ENCODE measurements at regions not wholly inside any gene's neighbourhood (a gene's known extent, or its start where the extent isn't known, plus 50 kb on each side); places are given as distances from the start of the nearest gene placed in this dataset.

GRCh38 chr2:120403676-120404075 is 57.7 kb downstream of the INHBB start:
- no peak overlapping the region for H3K27ac ChIP-seq (ENCODE audit: extremely low read length, insufficient read depth, low read length)
- no peak overlapping the region for H3K9ac ChIP-seq (ENCODE audit: insufficient read depth, low read depth, low read length)
- no TSS peak for BruUV-seq (replicated peaks)
- no peak overlapping the region for H3K4me2 ChIP-seq (ENCODE audit: low read depth, low read length)
- H2AFZ ChIP-seq (ENCODE audit: low read length) = no peak overlapping the region
- WGBS (ENCODE audit: low lambda C conversion rate) = 27% methylated on average over 5 of the region's 5 CpGs
- intact Hi-C loops (cut with micrococcal nuclease; ENCODE audit: unreplicated experiment) = no loop called here
- DNase-seq (ENCODE audit: low spot score) (no peak), ATAC-seq (no peak), FAIRE-seq (no peak)
- ChIA-PET CTCF (ENCODE audit: low intra/inter-chr PET ratio, low total read pairs) (no interaction called here), POLR2A (interaction anchor here (2.3 kb wide), 1 partner anchor 62 kb away, joined by 5 read pairs; no protein-coding TSS in a partner anchor)
- H3K9me3 ChIP-seq (ENCODE audit: low read length) = no peaks in the 10 kb centered on the region
- no peaks in the 10 kb centered on the region for H3K36me3 ChIP-seq (replicated peaks in 1 of 2; ENCODE audit: control insufficient read depth in 1 of 2, insufficient read depth in 2 of 2, low read length in 2 of 2)
- no peaks in the 10 kb centered on the region for H3K79me2 ChIP-seq (ENCODE audit: insufficient read depth, low read length)
- no peaks in the 10 kb centered on the region for H4K20me1 ChIP-seq (ENCODE audit: insufficient read depth, low read length)
- peaks cover 45% of the 10 kb centered on the region for H3K4me1 ChIP-seq (ENCODE audit: insufficient read depth, low read length)
- H3K4me3 ChIP-seq (replicated peaks in 1 of 3; ENCODE audit: insufficient read depth in 1 of 3, low read depth in 2 of 3, low read length in 3 of 3) = no peak overlapping the region
- peaks cover 0 to 12% of the 10 kb centered on the region in 2 experiments; a peak in 2 of 5 replicates for H3K27me3 ChIP-seq (ENCODE audit: control insufficient read depth in 1 of 2, insufficient read depth in 2 of 2, low read length in 2 of 2)
- TF ChIP-seq GLI4 (CRISPR knock-in tag; IDR thresholded peaks at IDR 0.05; ENCODE audit: borderline replicate concordance) = no peak
- TF ChIP-seq MXI1 (IDR thresholded peaks at IDR 0.05; ENCODE audit: borderline replicate concordance, low read depth, low read length) = no peak
- no peak for TF ChIP-seq ATAD3A (CRISPR knock-in tag; IDR thresholded peaks at IDR 0.05)
- no peak for TF ChIP-seq ZBTB7B (CRISPR knock-in tag; IDR thresholded peaks at IDR 0.05)
- no peak for TF ChIP-seq AHR (CRISPR knock-in tag; IDR thresholded peaks at IDR 0.05)
- no peak for TF ChIP-seq BHLHE40 (IDR thresholded peaks at IDR 0.05; ENCODE audit: low read length)
- no peak for TF ChIP-seq ZNF720 (CRISPR knock-in tag; IDR thresholded peaks at IDR 0.05)
- TF ChIP-seq TEAD3 (CRISPR knock-in tag; optimal IDR thresholded peaks at IDR 0.05; ENCODE audit: borderline replicate concordance) = no peak
- TF ChIP-seq ATF1 (CRISPR knock-in tag; IDR thresholded peaks at IDR 0.05) = no peak
- TF ChIP-seq, protein P1, sequence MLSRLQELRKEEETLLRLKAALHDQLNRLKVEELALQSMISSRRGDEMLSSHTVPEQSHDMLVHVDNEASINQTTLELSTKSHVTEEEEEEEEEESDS (CRISPR knock-in tag; IDR thresholded peaks at IDR 0.05; ENCODE audit: borderline replicate concordance) = no peak
- TF ChIP-seq MYC (CRISPR knock-in tag; IDR thresholded peaks at IDR 0.05; ENCODE audit: borderline replicate concordance) = no peak
- TF ChIP-seq ZNF883 (CRISPR knock-in tag; IDR thresholded peaks at IDR 0.05; ENCODE audit: not compliant biosample characterization) = no peak
- TF ChIP-seq ZBTB34 (CRISPR knock-in tag; IDR thresholded peaks at IDR 0.05) = no peak
- TF ChIP-seq ZNF567 (CRISPR knock-in tag; IDR thresholded peaks at IDR 0.05; ENCODE audit: borderline replicate concordance) = no peak
- in situ Hi-C loops (cut with HindIII; ENCODE audit: extremely low pct_ligation_motif_present, low pct_unique_long_range_greater_than_20kb) = no loop called here
